ENCODE measurements at regions not wholly inside any gene's neighbourhood (a gene's known extent, or its start where the extent isn't known, plus 50 kb on each side); places are given as distances from the start of the nearest gene placed in this dataset.
A peak's percentile ranks its signal among the peaks of the same experiment; 100 is the strongest.
"Not testable (repeated sequence)": the region's sequence is repeated elsewhere in the genome, so short reads cannot be mapped to it uniquely, and the experiment has no call there.

DNA sequence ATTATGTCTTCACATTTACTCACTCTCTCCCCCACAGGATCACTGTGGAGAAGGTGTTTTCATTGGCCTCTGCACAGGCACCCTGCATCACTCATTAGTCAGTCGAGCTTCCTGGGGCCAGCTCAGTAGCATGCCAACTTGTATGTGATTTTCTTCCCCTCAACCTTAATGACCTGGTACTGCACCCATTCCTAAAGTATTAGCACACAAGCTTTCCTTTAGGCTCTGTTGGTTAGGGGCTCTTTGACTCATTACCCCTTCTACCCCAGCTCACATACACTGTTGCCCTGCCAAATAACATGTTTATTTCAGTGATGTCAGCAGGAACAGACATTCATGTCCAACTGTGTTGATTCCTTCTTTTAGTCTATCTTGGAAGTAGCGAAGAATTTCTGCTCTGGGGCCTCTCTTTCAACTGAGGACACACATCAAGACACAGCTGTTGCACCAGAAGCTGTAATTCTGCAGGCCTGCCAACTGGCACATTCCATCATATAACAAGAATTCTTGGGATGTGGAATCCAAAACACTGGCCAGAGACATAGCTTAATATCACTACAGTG lies 603.5 kb upstream of the ADAMTS5 start:
- DNase-seq (ENCODE audit: low spot score) = no peak

DNA sequence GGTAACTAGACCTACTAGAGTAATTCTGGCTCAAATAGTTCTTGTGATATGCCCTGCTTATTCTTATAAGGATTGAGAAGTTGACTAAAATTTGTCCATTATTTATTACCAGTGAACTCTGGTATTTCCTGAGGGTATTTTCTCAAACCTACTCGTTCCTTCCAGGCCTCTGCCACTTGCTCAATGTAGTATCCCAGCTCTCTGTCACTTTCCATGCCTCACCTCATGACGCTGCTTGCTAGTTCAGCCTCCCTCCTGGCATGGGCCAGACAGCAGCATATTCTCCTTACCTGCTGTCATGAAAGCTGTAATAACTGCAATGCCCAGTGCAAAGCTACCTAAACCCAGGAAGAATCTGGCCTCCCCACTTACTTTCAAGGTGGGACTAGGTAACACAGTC lies 602.9 kb upstream of the ADAMTS5 start:
- no peak for DNase-seq (ENCODE audit: low spot score)

DNA sequence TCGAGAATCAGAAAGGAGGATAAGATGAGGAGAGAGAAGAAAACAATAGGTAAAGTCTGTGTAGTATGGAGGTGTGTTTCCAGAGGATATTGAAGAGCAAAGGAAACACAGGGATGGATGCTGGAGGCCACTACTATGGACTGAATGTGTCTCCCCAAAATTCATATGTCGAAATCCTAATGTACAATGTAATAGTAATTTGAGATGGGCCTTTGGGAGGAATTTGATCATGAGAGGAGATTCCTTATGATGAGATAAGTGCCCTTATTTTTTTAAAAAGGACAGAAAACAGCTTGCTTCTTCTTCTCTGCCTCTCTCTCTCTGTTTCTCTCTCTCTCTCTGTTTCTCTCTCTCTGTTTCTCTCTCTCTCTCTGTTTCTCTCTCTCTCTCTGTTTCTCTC lies 602.2 kb upstream of the ADAMTS5 start:
- DNase-seq (ENCODE audit: low spot score) = no peak

DNA sequence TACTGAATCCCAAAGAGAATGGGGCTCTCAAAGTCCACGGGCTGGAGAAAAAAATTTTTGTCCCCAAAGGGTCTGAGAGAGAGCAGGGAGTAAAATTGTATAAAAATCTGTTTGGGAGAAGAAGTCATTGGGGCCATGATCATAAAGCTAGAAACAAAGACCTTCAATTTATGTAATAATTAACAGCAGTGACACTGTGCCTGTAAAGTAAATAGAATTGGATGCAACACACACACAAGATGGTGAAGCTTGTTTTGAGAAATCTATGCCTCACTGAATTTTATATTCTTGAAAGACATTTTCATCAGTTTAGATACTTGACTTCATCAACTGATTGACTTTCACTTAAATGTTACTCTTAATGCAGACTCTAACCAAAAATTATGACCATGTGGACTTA lies 600.5 kb upstream of the ADAMTS5 start:
- DNase-seq (ENCODE audit: low spot score) = no peak

DNA sequence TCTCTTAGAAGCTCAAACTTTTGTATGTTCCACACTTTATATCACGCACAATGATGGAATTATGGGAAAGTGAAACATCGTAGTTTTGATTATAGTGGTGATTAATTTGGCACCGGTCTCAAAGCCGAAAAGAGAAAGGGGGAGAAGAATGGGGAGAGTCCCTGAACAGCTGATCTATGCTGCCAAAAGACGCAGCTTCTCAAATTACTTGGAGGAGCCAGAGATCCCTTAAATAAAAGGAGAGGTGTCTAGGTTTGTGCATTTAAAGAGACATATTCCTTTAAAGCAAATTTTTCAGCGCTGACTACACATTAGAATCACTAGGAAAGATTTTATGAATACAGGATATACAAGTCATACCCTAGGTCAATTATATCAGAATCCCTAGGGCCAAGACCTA lies 599.6 kb upstream of the ADAMTS5 start:
- no peak for DNase-seq (ENCODE audit: low spot score)

DNA sequence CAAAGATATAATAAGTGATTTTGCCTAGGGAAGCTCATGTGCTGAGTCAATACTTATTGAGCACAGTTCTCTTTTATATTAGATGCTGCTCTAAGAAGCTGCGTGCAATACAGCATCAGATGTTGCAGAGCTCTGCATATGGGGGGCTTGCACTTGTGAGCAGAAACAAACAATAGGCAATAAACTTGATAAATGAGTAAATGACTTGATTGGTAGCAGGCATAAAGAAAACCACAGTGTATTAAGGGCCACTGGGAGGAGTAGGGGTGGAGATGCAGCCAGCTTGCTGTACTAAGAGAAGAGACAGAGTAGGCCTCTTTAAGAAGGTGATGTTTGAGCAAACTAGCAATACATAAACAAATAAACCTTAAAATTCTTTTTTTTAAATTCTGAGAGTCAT lies 598.5 kb upstream of the ADAMTS5 start:
- DNase-seq (ENCODE audit: low spot score) = no peak

DNA sequence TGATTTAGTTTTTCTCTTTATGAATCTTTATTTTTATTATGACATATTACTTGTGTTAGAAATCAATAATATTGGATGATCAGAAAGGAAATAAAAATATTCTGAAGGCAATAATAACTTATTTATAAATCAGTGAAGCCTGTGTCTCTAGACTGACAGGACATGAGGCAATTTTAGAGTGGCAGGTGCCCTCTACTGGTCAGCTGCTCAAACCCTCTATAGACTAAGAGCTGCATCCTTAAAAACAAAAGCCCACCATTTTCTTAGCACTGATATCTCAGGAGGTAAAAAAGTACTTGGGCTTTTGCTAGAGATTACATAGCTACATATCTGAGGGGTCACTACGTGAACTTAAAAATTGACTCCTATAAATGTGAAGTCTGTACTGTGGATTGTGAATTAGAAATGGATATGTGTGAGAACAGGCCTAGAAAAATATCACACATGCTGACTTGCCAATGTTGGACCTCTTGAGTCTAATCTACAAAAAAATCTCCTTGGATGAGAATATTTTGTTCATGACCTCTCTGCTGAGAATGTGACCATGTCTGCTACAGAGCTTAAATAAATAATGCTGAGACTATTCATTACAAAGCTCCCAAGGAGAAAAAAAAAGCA lies 597.9 kb upstream of the ADAMTS5 start:
- peak; percentile 73 for DNase-seq (ENCODE audit: low spot score)

DNA sequence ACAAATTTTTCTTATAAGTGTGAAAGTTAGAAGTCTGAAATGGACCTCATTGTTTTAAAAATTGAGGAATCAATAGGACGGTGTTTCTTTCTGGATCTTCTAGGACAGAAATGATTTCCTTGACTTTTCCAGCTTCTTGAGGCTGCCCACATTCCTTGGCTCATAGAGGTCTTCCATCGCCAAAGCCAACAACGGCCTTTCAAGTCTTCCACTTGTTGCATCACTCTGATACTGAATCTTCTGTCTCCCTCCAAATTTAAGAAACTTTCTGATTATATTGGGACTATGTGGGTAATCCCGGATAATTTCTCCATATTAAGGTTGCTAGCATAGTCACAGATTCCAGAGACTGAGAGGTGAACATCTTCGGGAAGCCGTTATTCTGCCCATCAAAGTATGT lies 595.4 kb upstream of the ADAMTS5 start:
- DNase-seq (ENCODE audit: low spot score) = no peak

DNA sequence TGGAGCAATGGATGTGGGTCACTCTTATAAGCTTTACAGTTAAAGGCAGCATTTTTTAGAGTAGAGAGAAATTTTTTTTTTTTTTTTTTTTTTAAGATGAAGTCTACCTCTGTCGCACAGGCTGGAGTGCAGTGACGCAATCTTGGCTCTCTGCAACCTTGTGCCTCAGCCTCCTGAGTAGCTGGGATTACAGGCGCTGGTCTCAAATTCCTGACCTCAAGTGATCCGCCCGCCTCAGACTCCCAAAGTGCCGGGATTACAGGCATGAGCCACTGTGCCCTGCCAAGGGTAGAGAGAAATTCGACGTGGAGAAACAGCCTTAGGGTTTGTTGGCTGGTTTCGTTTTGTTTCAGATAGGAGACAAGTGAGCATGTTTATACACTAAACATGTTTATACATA lies 594.2 kb upstream of the ADAMTS5 start:
- DNase-seq (ENCODE audit: low spot score) = no peak

DNA sequence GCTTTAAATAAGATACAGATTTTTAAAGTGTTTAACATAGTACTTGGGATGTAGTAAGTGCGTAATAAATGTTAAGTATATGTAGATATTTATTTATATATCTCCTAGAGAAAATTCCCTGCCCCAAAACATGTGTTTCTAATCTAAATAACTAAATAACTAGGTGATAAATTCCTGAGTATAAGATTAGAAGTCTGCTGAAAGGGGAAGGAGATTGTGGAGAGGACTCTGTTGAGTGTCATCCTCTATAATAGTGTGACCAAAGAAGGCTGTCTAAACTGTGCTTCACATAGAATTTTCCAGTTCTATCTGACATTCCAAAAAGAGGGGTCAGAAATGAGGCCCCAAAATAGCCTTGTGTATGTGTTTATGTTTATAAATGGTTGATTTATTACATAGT lies 590.5 kb upstream of the ADAMTS5 start:
- DNase-seq (ENCODE audit: low spot score) = no peak

DNA sequence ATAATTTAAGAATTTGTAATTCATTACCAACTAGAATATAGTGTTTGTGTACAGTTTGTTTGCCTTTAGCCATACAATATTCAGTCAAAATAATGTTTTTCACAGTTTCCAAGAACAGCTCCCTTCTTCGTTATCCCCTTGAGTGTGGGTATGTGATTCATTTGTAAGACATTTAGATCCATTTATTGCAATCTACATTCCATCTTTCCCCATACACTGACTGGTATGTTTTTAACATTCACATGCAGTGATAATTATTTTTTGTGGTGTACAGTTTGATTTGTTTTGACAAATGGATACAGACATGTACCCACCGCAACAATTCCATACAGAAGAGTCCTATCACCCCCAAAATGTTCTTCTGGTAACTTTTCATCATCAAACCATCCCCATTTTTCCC lies 589.1 kb upstream of the ADAMTS5 start:
- DNase-seq (ENCODE audit: low spot score) = no peak

DNA sequence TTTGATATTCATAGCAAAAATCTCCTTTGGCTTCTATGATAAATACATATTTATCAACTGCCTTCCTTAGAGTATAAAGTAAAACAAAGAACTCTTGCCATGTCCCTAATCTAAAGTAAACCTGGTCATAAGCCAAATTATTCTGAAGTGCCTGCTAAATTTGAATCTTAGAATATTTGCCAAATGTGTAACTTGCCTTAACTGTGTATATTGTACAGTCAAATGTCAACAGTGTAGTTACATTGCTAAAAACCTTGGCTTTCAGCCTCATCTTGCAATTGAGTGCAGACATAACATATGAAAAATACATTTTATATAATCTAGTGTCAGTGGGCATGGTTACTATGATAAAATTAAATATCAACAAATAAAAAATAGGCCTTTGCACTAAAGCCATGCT lies 583.4 kb upstream of the ADAMTS5 start:
- no peak for DNase-seq (ENCODE audit: low spot score)

DNA sequence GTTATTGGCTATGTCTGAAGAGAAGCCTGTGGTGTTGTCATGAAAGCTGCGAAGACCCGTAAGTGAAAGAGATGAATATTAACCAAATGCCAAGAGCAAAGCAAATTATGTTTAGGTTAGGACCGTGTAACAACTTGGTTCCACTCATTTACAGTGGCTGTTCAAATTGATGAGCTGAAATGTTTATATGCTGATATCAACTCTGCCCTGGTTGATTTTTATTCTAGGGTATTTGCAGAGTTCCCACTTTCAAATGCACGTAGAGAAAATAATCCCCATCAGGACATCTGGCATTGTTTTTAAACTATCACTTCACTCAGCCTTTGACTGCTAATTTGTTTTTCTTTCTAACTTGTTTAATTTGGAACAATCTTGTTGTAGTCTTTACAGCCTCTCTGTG lies 581.6 kb upstream of the ADAMTS5 start:
- DNase-seq (ENCODE audit: low spot score) = no peak

DNA sequence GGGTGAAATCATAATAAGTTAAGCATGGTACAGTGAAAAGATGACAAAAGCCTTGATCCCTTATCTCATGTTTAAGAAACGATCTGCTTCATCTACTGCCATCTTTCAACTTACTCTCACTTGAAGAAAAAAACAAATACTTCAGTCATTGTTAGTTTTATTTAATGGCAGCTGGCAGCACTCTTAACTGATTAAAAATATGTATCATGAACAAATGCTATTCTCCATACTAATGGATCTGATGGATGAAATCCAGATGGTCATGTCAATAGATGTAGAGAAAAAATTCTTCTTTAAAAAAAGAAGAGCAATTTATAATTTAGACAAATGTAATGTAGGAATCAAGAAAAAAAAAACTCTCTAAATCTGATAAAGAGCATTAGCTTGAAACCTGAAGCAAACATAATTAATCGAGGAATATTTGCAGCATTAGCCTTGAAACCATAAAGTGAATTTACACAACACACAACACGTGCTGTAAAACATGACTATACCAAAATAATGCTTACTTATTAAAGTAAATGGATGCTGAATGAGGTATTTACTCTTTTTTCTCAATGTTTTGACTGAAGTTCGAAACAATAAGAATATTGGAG lies 579.0 kb upstream of the ADAMTS5 start:
- no peak for DNase-seq (ENCODE audit: low spot score)

DNA sequence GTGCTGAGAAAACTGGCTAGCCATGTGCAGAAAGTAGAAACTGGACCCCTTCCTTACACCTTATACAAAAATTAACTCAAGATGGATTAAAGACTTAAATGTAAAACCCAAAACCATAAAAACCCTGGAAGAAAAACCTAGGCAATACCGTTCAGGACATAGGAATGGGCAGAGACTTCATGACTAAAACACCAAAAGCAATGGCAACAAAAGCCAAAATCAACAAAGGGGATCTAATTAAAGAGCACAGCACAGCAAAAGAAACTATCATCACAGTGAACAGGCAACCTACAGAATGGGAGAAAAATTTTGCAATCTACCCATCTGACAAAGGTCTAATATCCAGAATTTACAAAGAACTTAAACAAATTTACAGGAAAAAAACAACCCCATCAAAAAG lies 575.2 kb upstream of the ADAMTS5 start:
- not testable (repeated sequence) for DNase-seq (ENCODE audit: low spot score)

DNA sequence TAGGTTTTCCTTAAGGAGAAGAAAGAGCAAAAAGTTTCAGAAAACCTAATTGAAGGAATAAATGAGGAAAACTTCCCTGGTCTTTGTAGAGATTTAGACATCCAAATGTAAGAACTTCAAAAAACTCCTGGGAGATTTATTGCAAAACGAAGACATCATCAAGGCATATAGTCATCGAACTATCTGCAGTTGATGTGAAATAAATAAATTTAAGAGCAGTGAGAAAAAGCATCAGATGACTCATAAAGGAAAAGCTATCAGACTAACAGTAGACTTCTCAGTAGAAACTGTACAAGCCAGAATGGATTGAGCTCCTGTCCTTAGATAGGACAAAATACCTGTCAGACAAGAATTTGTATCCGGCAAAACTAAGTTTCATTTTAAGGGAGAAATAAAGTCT lies 569.4 kb upstream of the ADAMTS5 start:
- no peak for DNase-seq (ENCODE audit: low spot score)

DNA sequence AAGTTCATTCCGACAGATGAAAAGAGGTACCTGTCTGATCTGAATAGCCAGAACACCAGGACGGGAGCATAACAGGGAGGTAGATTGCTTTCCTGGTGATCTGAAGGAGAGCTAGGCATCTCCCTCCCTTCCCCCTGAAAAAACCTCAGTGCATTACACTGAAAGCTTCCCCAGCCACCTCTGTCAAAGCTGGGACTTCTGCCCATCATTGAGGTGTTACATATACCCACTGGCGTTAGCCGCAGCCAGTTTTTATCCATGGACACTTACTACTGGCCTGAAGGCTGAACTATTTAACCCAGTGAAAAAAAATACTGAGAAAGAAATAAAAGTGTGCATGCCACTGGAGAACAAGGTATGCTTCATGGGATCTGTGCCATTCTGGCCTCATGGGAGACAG lies 568.3 kb upstream of the ADAMTS5 start:
- no peak for DNase-seq (ENCODE audit: low spot score)

DNA sequence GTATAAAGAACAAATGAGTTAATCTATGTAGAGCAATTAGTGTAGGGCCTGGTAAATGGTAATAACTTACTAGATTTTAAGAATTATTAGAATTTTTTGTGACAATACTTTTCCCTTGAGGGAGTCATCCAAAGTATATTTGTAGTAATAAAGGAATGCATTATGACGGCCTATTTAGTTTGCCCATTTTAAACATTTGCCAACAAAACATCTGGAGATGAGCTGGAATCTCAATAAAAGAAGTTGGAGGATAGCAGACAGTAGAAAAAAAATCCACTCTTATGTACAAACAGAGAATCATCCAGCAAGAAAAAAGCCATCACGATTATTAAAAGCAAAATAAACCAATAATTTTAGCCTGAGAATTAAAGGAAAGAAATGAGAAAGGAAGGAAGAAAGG lies 567.3 kb upstream of the ADAMTS5 start:
- no peak for DNase-seq (ENCODE audit: low spot score)

DNA sequence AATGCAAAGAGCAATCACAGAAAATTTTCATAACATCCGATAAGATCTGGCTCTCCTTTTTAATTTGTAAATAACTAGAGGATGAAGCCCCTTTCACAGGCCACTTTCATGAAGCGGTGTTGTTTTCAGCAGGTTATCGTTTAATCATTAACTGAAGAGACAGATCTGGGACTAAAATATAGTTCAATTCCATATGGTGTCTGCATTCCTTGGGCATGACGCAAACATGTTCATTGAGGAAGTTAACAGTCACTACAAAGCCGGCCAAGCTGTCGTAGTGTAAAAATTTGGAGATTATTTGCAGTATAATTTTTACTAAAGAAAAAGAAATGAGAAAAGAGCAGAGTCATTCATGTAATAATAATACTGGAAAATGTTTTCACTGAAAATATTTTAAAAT lies 565.2 kb upstream of the ADAMTS5 start:
- no peak for DNase-seq (ENCODE audit: low spot score)

DNA sequence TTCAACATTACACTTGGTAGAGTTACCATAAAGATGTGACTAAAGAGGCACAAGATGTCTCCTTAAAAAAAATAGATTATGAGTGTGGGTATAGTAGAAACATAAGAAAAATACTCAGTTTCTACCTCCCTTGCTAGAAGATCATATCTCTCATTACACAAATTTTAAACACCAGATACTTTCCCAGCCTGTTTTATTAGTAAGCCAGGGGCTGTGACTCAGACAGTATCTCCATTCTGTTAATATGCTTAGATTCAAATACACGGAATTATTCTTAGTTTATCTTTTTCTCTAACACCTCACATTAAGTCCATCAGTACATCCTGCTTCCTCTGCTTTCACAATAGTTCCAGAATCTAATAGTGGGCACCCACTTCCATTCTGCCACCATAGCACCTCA lies 561.8 kb upstream of the ADAMTS5 start:
- DNase-seq (ENCODE audit: low spot score) = no peak

DNA sequence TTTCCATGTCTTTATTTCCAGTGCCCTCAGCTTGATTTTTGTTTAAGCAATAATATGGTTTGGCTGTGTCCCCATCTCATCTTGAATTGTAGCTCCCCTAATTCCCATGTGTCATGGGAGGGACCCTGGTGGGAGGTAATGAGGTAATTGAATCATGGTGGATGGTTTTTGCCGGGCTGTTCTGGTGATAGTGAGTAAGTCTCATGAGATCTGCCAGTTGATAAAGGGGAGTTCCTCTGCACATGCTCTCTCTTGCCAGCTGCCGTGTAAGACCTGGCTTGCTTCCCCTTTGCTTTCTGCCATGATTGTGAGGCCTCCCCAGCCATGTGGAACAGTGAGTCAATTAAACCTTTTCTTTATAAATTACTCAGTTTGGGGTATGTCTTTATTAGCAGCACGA lies 559.6 kb upstream of the ADAMTS5 start:
- no peak for DNase-seq (ENCODE audit: low spot score)

DNA sequence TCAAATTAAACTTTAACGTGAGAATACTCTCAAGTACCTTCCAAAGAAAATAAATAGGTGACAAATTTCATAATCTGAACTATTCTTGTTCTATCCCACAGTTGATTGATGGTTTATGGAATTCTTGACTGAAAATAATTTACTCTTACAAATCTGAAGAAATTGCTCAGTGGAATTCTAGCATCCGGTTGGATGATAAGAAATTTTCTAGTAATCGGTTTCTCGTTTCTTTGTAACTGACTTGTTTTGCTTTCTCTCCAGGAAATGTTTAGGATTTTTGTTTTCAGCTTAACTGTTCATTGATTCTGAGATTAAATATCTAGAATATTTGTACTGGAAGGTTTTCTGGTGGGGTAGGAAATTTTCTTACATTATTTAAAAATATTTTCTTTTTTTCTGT lies 558.9 kb upstream of the ADAMTS5 start:
- no peak for DNase-seq (ENCODE audit: low spot score)

DNA sequence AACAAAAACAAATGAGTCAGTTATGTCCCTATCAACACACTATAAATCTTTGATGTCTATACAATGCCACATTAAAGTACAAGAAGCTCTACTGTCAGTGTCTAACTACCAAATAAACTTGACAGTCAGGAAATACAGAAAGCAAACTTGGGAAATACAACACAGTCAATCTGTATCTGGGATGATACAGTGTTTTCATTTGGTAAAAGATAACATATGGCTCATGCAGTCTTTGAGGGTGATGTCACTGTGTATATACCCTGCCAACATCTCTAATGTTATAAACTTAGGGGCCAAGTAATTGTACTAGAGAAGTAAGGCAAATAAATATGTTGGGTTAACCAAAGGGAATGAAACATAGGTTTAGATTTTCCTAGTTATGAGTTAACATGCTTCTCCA lies 552.5 kb upstream of the ADAMTS5 start:
- no peak for DNase-seq (ENCODE audit: low spot score)

DNA sequence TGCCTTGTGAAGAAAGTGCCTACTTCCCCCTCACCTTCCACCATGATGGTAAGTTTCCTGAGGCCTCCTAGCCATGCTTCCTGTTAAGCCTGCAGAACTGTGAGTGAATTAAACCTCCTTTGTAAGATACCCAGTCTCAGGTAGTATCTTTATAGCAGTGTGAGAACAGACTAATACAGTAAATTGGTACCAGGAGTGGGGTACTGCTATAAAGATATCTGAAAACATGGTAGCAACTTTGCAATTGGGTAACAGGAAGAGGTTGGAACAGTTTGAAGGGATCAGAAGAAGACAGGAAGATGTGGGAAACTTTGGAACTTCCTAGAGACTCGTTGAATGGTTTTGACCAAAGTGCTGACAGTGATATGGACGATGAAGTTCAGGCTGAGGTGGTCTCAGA lies 550.3 kb upstream of the ADAMTS5 start:
- not testable (repeated sequence) for DNase-seq (ENCODE audit: low spot score)

Data from cerebellar cortex (tissue), 1 donor.